HG03457 (cell line): ENCODE measurements at regions not wholly inside any gene's neighbourhood (a gene's known extent, or its start where the extent isn't known, plus 50 kb on each side); places are given as distances from the start of the nearest gene placed in this dataset.
"Not testable (repeated sequence)": the region's sequence is repeated elsewhere in the genome, so short reads cannot be mapped to it uniquely, and the experiment has no call there.

Source experiments
- ATAC-seq: cut with Tn5 transposase; IDR thresholded peaks from one replicate; pipeline ENCODE4 v1.9.1; 2021; ENCODE audit warnings: moderate number of reproducible peaks; ENCODE audit not compliant: unreplicated experiment

DNA sequence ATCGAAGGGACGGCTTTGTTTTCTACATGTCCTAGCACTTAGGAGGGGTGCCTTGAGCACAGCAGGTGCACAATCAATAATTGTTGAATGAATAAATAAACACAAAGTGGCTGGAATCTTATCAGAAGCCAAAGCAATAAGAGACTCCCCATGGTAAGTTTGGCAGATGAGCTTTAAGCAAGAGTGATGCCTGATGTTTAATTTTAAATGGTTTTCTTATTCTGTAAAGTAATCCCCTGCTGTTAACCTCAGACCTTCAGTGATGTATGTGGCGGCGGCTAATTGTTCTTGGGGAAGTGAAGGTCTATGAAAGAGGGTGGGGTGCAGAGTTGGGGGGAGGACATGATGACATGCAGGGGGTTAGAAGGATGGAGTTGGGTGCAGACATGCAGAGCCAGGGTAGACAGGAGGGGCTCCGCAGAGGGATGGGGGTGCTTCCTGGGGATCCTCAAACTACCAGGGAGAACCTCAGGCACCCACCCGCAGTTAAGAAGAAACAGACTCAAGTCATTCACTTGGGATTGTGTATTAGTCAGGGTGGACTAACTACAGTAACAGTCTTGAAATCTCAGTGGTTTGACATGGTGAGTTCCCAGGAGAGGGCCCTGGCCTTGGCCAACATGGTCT, 65.7 kb upstream of the SHB start:
- ATAC-seq: no peak

DNA sequence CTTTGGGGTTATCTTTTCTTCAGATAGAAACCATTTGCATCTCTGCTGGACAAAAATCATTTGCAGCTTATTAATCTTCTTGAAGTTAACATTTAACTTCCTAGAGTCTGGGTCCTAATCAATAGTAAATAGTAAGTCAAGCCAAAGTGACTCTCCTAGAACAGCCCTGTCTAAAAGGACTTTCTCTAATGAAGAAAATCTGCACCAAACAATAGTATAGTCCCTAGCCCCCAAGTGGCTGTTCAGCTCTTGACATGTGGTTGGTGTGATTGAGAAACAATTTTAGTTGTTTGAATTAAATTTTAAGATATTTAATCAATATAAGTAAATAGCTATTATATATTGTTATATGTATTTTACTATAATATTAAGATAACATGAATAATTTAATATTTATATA, 64.6 kb upstream of the SHB start:
- ATAC-seq: no peak

DNA sequence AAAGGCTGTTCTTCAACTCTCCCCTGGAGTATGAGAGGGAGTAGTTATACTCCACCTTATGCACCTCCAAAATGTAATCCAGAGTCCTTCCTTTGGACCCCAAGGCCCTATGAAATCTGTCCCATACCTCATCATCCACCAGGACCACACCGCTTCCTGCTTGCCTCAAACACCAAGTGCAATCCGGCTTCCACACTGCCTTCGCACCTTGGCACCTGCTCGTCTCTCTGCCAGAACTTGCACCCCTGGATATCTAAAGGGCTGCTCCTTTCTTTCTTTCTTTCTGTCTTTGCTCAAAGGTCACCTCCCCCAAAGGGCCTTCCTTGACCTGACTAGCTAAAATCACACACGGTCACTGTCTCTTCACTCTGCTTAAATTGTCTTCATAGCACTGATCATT, 63.9 kb upstream of the SHB start:
- ATAC-seq: no peak

DNA sequence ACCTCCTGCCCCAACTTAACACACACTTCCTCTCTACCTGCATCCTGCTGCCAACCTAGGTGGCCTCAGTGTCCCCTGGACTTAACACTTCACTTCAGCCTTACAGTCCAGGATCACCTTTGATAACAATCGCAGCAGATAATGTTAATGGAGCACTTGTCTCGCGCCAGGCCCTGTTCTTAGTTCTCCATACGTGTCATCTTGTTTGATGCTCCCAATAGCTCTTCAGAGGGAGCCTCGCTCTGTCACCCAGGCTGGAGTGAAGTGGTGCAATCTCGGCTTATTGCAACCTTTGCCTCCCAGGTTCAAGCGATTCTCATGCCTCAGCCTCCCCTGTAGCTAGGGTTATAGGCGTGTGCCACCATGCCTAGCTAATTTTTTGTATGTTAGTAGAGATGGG, 62.7 kb upstream of the SHB start:
- ATAC-seq: no peak

DNA sequence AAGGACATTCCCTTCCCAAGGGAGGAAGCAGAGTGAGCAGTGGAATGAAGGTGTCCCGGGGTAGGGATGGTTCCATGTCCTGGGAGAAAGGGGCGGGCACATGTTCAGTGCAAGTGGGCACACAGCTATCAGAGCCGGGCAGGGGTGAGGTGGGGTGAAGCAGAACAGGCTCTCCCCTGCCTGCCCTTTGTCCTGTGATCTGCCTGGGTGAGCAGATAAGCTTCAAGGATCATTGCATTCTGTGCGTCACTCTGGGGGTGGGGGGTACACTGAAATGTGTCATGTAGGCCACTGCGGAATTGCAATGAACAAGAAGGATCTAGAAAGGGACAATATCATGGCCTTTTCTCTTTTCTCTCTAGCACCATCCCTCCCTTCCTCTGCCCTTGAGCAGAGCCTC, 61.7 kb upstream of the SHB start:
- ATAC-seq: no peak

DNA sequence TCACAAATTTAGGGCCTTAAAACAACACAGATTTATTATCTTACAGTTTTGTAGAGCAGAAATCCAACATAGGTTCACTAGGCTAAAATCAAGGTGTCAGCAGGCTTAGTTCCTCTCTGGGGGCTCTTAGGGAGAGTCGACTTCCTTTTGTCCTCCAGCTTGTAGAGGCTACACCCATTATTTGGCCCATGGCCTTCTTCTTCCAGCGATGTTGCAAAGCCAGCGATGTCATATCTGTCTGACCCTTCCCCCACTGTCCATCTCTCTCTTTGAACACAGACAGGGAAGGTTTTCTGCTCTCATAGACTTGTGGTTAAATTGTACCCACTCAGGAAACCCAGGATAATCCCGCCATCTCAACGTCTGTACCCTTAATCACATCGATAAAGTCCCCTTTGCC, 60.3 kb upstream of the SHB start:
- no peak for ATAC-seq

DNA sequence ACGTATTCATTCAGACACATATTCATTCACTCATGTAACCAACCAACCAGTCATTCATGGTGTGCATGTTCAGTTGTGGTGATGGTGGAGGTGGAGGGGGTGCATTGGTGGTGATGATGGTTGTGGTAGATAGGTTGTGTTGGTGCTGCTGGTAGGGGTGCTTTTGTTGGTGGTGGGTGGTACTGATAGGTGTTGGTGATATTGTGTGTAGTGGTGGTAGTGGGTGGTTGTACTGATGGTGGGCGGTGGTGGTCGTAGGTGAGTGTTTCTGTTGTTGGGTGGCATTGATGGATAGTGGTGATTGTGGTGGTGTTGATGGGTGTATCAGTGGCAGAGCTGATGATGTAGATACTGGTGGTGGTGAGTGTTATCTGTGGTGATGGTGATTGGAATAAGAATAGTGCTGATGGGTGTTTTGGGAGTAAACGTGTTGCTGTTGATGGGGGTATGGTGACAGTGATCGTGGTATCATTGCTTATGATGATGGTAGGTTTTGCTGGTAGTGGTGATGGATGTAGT, 59.8 kb upstream of the SHB start:
- no peak for ATAC-seq

DNA sequence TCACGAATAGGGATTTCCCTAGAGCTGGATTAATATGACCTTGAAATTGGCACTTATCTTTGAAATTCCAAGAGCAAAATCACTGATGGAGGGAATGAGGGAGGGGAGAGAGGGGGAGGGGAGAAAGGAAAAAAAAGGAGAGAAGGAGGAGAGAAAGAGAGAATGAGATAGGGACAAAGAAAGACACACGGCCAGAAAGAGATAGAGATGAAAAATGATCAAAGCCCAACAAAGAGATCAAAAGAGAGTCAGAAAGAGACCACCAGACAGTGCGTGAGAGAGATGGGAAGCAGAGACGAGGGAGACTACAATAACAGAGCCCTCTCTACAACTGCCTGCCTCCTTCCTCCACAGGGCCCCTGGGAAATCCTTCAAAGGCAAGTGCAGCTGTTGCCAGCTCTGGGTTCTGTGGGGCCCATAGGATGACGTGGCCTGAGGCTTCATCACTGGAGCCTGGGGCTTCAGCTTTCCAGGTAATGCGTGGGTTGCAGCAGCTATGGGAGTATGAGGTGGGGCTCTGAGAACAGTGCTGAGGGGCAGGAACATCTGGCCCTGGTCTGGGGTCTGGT, 58.3 kb upstream of the SHB start:
- no peak for ATAC-seq

DNA sequence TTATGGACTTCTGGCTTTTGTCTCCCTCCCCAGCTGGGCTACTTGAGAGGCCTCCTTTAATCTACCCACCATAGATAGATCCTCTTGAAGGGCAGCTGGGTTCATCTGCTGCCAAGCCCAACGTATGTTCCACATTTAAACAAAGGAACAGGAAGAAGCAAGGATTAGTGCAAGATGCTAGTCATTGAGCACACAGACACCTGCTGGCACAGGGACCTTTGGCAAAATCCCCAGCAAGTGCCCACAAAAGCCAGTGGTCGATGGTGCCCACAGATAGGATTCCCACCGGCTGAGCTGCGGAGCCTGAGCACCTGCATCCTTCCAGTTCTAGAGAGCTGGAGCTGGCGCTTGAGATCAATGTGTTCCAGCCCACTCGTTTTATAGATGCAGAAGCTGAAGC, 57.7 kb upstream of the SHB start:
- no peak for ATAC-seq

DNA sequence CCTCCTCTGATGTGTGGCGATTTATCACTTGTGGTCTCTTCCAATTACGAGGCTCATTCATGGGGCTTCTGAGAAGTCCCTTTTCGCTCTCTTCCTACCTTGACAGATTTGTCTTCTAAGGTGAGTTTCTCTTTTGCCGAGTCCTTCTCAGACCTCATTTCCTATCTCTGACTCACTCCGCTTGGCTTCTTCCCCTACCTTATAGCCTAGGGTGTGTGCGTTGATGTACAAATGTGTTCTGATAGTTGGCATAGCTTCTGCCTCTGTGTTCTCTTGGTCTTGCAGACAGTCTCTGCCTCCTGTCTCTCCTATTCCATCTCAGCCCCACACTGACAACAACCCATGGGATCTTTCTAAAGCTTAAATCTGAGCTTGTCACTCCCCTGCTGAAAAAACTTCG, 56.9 kb upstream of the SHB start:
- no peak for ATAC-seq

DNA sequence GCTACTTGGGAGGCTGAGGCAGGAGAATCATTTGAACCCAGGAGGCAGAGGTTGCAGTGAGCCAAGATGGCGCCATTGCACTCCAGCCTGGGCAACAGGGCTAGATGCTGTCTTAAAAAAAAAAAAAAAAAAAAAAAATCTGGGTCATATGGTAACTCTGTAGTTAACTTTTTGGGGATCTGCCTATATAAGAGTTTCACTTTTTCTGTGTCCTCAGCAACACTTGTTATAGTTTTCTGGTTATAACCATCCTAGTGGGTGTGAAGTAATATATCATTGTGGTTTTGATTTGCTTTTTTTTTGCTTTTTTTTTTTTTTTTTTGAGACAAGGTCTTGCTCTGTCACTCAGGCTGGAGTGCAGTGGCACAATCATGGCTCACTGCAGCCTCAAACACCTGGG, 54.3 kb upstream of the SHB start:
- not testable (repeated sequence) for ATAC-seq

DNA sequence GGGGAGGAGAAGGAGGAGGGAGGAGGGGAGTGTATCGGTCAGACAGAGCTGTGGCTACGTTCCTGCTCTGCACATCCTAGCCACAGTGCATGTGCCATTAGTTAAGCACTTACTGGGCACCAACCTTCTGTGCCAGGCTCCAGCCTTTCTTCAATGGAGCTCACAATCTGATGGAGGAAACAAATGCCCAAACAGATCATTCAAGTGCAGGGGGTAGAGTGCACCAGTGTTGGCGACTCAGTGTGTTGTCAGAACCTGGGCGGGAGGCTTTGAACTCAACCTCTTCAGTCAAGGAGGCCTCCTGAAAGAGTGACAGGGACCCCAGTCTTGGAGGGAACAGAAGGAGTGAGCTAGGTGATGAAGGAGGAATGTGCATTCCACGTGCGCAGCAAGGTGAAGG, 51.9 kb upstream of the SHB start:
- ATAC-seq: no peak

DNA sequence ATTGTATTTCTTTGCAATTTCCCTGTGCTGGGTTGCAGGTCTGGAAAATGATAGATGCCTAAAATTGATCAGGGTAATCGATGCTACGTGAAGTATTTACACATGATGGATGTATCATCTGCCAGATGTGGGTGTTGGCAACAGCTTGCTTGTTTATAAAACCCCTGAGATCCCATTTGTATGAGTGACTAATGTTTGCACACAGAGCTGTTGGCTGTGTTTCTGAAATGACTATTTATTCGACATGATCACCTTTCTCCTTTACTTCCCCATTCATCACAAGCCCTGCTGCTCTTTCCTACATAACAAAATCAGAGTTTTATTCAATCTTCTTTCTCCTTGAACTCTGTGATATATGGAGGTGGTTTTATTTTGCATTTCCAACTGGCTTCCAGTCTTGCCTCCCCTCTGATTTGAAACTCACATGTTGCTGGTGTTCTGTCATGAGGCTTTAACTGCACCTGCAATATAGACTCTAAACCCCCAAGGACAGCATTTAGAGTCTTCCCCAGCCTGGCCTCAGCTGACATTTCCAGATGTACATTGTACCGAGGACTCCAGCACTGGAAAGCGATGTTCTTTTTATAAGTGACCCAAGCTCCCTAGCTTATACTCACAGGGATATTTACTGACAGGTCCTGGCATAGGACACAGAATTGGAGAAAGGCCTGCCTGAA, 50.7 kb upstream of the SHB start:
- no peak for ATAC-seq

DNA sequence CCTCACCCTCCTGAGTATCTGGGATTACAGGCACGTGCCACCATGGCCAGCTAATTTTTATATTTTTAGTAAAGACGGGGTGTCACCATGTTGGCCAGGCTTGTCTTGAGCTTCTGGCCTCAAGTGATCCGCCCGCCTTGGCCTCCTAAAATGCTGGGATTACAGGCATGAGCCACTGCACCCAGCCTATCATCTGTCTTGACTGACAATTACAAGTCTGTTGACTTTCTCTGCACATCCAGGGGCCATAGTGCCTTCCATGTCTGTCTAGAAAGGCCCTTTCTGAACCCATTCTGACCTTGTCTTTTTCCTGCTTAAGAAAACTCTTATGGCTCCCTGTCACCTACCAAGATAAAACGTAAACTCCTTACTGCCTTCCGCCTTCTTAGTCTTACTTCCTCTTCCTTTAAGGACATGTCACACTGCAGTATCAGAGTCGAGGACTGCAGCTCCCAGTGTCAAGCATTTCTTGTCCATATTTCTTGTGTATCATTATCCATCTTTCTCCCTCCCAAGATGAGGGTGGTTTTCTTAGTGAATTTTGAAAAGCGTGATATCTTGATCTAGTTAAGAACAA, 49.9 kb upstream of the SHB start:
- no peak for ATAC-seq
